ENCODE measurements at regions not wholly inside any gene's neighbourhood (a gene's known extent, or its start where the extent isn't known, plus 50 kb on each side); places are given as distances from the start of the nearest gene placed in this dataset.

DNA sequence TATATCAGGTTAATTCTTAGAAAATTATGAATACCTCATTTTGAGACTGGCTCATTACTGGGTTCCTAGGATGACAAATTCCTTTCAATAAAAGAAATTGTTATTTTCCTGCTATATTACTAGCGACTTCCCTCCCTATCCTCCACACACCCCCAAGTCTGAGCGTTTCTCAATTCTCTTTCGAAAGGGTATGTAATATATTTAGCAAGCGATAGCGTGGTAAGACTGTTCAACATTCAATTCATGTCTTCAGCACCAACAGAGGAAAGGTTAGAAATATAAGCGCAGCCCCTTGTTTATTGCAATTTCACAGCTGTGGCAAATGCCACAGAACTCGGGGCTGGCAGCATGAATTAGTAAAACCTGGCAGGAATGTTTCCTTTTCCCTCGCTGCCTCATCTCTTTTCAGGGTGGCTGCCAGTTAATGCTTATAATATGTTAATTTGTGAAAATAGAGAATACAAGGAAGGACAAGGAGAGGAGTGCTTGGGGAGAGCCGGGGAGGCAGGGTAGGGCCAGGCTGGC is 152.7 kb upstream of the TBCA start:
- Histone ChIP-seq H3K27me3 (ENCODE audit: control insufficient read depth, insufficient read depth, low read length) (no peaks in the 10 kb centered on the region), H3K4me3 (ENCODE audit: low read length) (no peak overlapping the region), H3K36me3 (ENCODE audit: control insufficient read depth, insufficient read depth, low read length) (no peaks in the 10 kb centered on the region), H3K4me1 (ENCODE audit: control insufficient read depth, insufficient read depth, low read length) (no peaks in the 10 kb centered on the region), H3K9me3 (ENCODE audit: control insufficient read depth, insufficient read depth, low read length) (no peaks in the 10 kb centered on the region), H3K27ac (ENCODE audit: low read length) (no peak overlapping the region)
- ATAC-seq (no peak), DNase-seq (no peak)
- H3K27me3 Mint-ChIP-seq (ENCODE audit: low read depth in 2 of 2): peaks cover 15 to 42% of the 10 kb centered on the region in 2 donors
- TF ChIP-seq, protein P1, sequence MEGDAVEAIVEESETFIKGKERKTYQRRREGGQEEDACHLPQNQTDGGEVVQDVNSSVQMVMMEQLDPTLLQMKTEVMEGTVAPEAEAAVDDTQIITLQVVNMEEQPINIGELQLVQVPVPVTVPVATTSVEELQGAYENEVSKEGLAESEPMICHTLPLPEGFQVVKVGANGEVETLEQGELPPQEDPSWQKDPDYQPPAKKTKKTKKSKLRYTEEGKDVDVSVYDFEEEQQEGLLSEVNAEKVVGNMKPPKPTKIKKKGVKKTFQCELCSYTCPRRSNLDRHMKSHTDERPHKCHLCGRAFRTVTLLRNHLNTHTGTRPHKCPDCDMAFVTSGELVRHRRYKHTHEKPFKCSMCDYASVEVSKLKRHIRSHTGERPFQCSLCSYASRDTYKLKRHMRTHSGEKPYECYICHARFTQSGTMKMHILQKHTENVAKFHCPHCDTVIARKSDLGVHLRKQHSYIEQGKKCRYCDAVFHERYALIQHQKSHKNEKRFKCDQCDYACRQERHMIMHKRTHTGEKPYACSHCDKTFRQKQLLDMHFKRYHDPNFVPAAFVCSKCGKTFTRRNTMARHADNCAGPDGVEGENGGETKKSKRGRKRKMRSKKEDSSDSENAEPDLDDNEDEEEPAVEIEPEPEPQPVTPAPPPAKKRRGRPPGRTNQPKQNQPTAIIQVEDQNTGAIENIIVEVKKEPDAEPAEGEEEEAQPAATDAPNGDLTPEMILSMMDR (IDR thresholded peaks at IDR 0.05): no peak
- H3K9me3 Mint-ChIP-seq: no peaks in the 10 kb centered on the region
- no peaks in the 10 kb centered on the region for H3K36me3 Mint-ChIP-seq
- no peaks in the 10 kb centered on the region for H3K4me1 Mint-ChIP-seq
- H3K4me3 Mint-ChIP-seq: no peak overlapping the region
- intact Hi-C loops (cut with micrococcal nuclease): no loop called here
- no peak overlapping the region for H3K27ac Mint-ChIP-seq
- WGBS (ENCODE audit: insufficient coverage): 89% methylated on average over 7 of the region's 9 CpGs

- WGBS (ENCODE audit: insufficient coverage): 100% methylated on average over 1 of the region's 1 CpG
- Mint-ChIP-seq H3K27me3 (ENCODE audit: low read depth in 2 of 2) (peaks cover 13 to 44% of the 10 kb centered on the region in 2 donors), H3K27ac (no peak overlapping the region), H3K4me3 (no peak overlapping the region), H3K9me3 (no peaks in the 10 kb centered on the region), H3K4me1 (no peaks in the 10 kb centered on the region), H3K36me3 (no peaks in the 10 kb centered on the region)
- DNase-seq (no peak), ATAC-seq (no peak)
- Histone ChIP-seq H3K4me3 (ENCODE audit: low read length) (no peak overlapping the region), H3K36me3 (ENCODE audit: control insufficient read depth, insufficient read depth, low read length) (no peaks in the 10 kb centered on the region), H3K9me3 (ENCODE audit: control insufficient read depth, insufficient read depth, low read length) (no peaks in the 10 kb centered on the region), H3K4me1 (ENCODE audit: control insufficient read depth, insufficient read depth, low read length) (no peaks in the 10 kb centered on the region), H3K27me3 (ENCODE audit: control insufficient read depth, insufficient read depth, low read length) (no peaks in the 10 kb centered on the region), H3K27ac (ENCODE audit: low read length) (no peak overlapping the region)
- intact Hi-C loops (cut with micrococcal nuclease): no loop called here
- TF ChIP-seq, protein P1 (IDR thresholded peaks at IDR 0.05): no peak
Observed at GRCh38 chr5:77926337-77926736, 150.2 kb upstream of the TBCA start.

- 85% methylated on average over 2 of the region's 3 CpGs for WGBS (ENCODE audit: insufficient coverage)
Observed at GRCh38 chr5:77925503-77925902, 149.4 kb upstream of the TBCA start.

More at GRCh38 chr5:77925503-77925902, 149.4 kb upstream of the TBCA start:
- ATAC-seq (no peak), DNase-seq (peak in 1 of 2 donors; percentile 49)
- Histone ChIP-seq H3K9me3 (ENCODE audit: control insufficient read depth, insufficient read depth, low read length) (no peaks in the 10 kb centered on the region), H3K27ac (ENCODE audit: low read length) (no peak overlapping the region), H3K27me3 (ENCODE audit: control insufficient read depth, insufficient read depth, low read length) (no peaks in the 10 kb centered on the region), H3K36me3 (ENCODE audit: control insufficient read depth, insufficient read depth, low read length) (no peaks in the 10 kb centered on the region), H3K4me3 (ENCODE audit: low read length) (no peak overlapping the region), H3K4me1 (ENCODE audit: control insufficient read depth, insufficient read depth, low read length) (no peaks in the 10 kb centered on the region)
- Mint-ChIP-seq H3K4me1 (no peaks in the 10 kb centered on the region), H3K9me3 (no peaks in the 10 kb centered on the region), H3K36me3 (no peaks in the 10 kb centered on the region), H3K27ac (no peak overlapping the region), H3K27me3 (ENCODE audit: low read depth in 2 of 2) (peaks cover 13 to 40% of the 10 kb centered on the region in 2 donors), H3K4me3 (no peak overlapping the region)
- TF ChIP-seq, protein P1 (IDR thresholded peaks at IDR 0.05): no peak
- intact Hi-C loops (cut with micrococcal nuclease): no loop called here

Data from natural killer cell (primary cell).